Sigmoid colon (tissue), 6 donors: ENCODE measurements at regions not wholly inside any gene's neighbourhood (a gene's known extent, or its start where the extent isn't known, plus 50 kb on each side); places are given as distances from the start of the nearest gene placed in this dataset.

ENCODE experiments used
- DNase-seq: peaks from one replicate; pipeline ENCODE4 v3.0.0-alpha.2; 2019
- H3K27ac ChIP-seq, 4 donors: fragments of 200-600 bp; sonication (generic); one replicate each; pipeline ENCODE4 v1.5.1; 2016 to 2019; ENCODE audit warnings: mild to moderate bottlenecking in 1 of 4
- H3K27me3 ChIP-seq, 3 donors: fragments of 200-600 bp; sonication (generic); one replicate each; pipeline ENCODE4 v1.5.1; 2019; ENCODE audit warnings: mild to moderate bottlenecking in 1 of 3
- H3K36me3 ChIP-seq, 4 donors: fragments of 200-600 bp; sonication (generic); one replicate each; pipeline ENCODE4 v1.5.1; 2016 to 2019
- H3K4me1 ChIP-seq, 4 donors: fragments of 200-600 bp; sonication (generic); one replicate each; pipeline ENCODE4 v1.5.1; 2017 to 2019
- H3K4me3 ChIP-seq, 4 donors: fragments of 200-600 bp; sonication (generic); one replicate each; pipeline ENCODE4 v1.5.1; 2017 to 2019; ENCODE audit warnings: mild to moderate bottlenecking in 2 of 4, moderate library complexity in 1 of 4
- H3K9me3 ChIP-seq, 4 donors: fragments of 200-600 bp in 3 of 4; sonication (generic) in 3 of 4; one replicate each; pipeline versions ENCODE4 v1.5.1 to v1.6.1; 2013 to 2019
- CTCF ChIP-seq, 4 experiments: fragments of 450-650 bp in 3 of 4; fragments of 200-600 bp in 1 of 4; IDR thresholded peaks; one replicate each; pipeline ENCODE4 v1.5.1; 2016 to 2019; ENCODE audit warnings: antibody characterized with exemption in 4 of 4, mild to moderate bottlenecking in 3 of 4, moderate library complexity in 2 of 4
- EP300 ChIP-seq, 4 donors: sonication (generic); formaldehyde crosslinking; IDR thresholded peaks; one replicate each; pipeline ENCODE4 v1.6.1; 2017; ENCODE audit warnings: antibody characterized with exemption in 4 of 4
- POLR2A ChIP-seq, 2 donors: fragments of 450-650 bp; IDR thresholded peaks; one replicate each; pipeline ENCODE4 v1.6.1; 2016; ENCODE audit warnings: antibody characterized with exemption in 2 of 2, mild to moderate bottlenecking in 2 of 2, moderate library complexity in 2 of 2
- POLR2AphosphoS5 ChIP-seq, 4 donors: sonication (generic); formaldehyde crosslinking; IDR thresholded peaks; one replicate each; pipeline ENCODE4 v1.6.1; 2017; ENCODE audit warnings: antibody characterized with exemption in 4 of 4
- WGBS, 2 donors: extraction: QIAGEN DNeasy Blood & Tissue Kit; methylation state at CpG; one replicate each; pipeline ENCODE4 v1.1.7; 2013; 5-methylcytosine and 5-hydroxymethylcytosine counted together
- intact Hi-C: fragments of 100-400 bp; cut with DNase I; formaldehyde crosslinking; loops from one replicate; pipeline ENCODE4 v1.15.1; 2023
- donor health status: healthy with polysubstance abuse.
- donor health status: healthy.

DNA sequence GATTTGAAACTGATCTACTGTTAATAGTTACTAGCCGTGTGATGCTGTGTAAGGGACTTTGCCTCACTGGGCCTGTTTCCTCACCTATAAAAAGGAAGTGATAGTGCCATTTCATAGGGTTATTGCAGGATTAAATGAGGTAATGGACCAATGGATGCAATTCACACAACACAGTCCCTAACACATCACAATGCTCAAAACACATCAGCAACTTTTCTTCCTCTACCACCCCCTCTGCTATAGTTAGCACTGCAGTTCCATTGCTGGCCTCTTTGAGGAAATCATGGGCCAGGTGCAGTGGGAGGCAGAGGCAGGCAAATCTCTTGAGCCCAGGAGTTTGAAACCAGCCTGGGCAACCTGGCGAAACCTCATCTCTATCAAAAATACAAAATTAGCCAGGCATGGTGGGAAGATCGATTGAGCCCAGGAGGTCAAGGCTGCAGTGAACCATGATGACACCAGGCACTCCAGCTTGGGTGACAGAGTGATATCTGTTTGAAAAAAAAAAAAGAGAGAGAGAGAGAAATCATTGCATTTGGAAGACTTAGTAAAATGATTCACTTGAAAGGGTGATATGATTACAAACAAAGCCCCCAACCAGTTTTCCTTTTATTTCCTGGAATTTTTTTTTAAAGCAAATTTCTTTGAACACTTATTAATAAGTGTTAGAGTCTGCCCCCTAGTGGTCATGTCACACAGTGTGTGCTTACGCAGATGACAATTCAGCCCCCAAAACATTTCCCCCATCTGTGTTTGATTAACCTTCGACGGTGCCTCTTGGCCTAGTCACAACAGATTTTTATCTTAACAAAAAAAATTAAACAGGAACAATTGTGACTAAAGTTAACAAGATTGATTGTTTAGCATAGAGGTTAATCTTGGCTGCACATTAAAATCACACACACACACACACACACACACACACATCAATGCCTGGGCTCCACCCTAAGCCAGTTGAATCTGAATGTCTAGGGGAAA lies 88.6 kb upstream of the BCL11A start:
- intact Hi-C loops, result no loop called here
- Histone ChIP-seq H3K9me3 (no peaks in the 10 kb centered on the region), H3K4me1 (peaks cover 0 to 5% (median 2%) of the 10 kb centered on the region in 4 donors), H3K4me3 (no peak overlapping the region), H3K27me3 (no peaks in the 10 kb centered on the region), H3K27ac (no peak overlapping the region), H3K36me3 (no peaks in the 10 kb centered on the region)
- DNase-seq, result no peak
- TF ChIP-seq CTCF (IDR thresholded peaks at IDR 0.05), result peak in 2 of 4 experiments; percentile 21 to 45
- TF ChIP-seq POLR2A (IDR thresholded peaks at IDR 0.05), result no peak
- WGBS, 2 donors, result 33 to 38% methylated on average over 6 of the region's 6 CpGs

DNA sequence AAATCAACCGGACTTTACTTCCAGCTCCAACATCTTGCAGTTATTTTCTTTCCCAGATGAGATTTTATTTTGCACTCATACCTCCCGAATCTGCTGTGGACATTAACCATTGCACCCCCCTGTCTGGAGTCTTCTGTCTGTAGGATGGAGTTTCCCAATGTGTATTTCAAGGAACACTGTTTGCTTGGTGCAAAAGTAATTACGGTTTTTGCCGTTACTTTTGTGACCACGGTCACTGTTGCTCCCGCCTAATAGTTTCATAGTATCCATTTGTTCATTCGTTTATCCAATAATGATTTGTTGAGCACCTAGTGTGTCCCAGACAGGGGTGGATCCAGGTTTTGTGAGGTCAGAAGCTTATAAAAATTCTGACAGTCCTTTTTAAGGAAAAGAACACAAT lies 90.3 kb upstream of the BCL11A start:
- no peaks in the 10 kb centered on the region for H3K9me3 ChIP-seq
- no peak overlapping the region for H3K4me3 ChIP-seq
- H3K36me3 ChIP-seq, result no peaks in the 10 kb centered on the region
- no peak for DNase-seq
- no peak for TF ChIP-seq EP300 (IDR thresholded peaks at IDR 0.05)
- no peak for TF ChIP-seq POLR2A (IDR thresholded peaks at IDR 0.05)
- no peak for TF ChIP-seq POLR2AphosphoS5 (IDR thresholded peaks at IDR 0.05)
- TF ChIP-seq CTCF (IDR thresholded peaks at IDR 0.05), result no peak
- peaks cover 0 to 5% (median 2%) of the 10 kb centered on the region in 4 donors for H3K4me1 ChIP-seq
- H3K27me3 ChIP-seq, result peaks cover 0 to 4% (median 0%) of the 10 kb centered on the region in 3 donors
- WGBS, 2 donors, result 73 to 91% methylated on average over 7 of the region's 7 CpGs
- no peak overlapping the region for H3K27ac ChIP-seq
- intact Hi-C loops, result no loop called here

DNA sequence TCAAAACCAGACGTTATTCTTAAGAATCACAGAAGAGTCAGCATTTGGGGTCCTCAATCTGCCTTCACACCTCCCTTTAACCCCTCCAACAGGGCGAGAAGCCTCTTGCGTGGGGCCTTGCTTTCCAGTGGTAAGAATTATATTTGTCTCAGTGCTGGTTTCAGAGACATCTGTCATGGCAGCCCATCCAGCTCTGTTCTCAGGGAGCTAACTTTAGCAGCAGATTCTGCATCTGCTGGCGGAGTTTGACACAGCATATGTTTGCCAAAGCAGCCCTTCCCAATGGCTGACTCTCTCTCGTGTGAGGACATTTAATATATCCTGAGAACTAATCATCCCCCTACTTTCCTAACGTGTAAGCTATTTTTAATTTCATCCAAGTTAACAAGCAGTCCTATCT lies 91.5 kb upstream of the BCL11A start:
- no peak for DNase-seq
- H3K27ac ChIP-seq, result no peak overlapping the region
- intact Hi-C loops, result no loop called here
- H3K4me3 ChIP-seq, result no peak overlapping the region
- TF ChIP-seq CTCF (IDR thresholded peaks at IDR 0.05) (no peak), POLR2A (IDR thresholded peaks at IDR 0.05) (no peak), EP300 (IDR thresholded peaks at IDR 0.05) (no peak), POLR2AphosphoS5 (IDR thresholded peaks at IDR 0.05) (no peak)
- H3K27me3 ChIP-seq, result peaks cover 0 to 4% (median 0%) of the 10 kb centered on the region in 3 donors
- 75 to 83% methylated on average over 6 of the region's 6 CpGs for whole genome bisulfite sequencing, 2 donors
- H3K4me1 ChIP-seq, result peaks cover 0 to 5% (median 2%) of the 10 kb centered on the region in 4 donors
- no peaks in the 10 kb centered on the region for H3K36me3 ChIP-seq
- no peaks in the 10 kb centered on the region for H3K9me3 ChIP-seq

- H3K36me3 ChIP-seq, result no peaks in the 10 kb centered on the region
- TF ChIP-seq POLR2A (IDR thresholded peaks at IDR 0.05) (no peak), CTCF (IDR thresholded peaks at IDR 0.05) (no peak), EP300 (IDR thresholded peaks at IDR 0.05) (no peak), POLR2AphosphoS5 (IDR thresholded peaks at IDR 0.05) (no peak)
- intact Hi-C loops, result no loop called here
- H3K4me1 ChIP-seq, result peaks cover 0 to 5% (median 2%) of the 10 kb centered on the region in 4 donors
- peaks cover 0 to 4% (median 0%) of the 10 kb centered on the region in 3 donors for H3K27me3 ChIP-seq
- no peak overlapping the region for H3K27ac ChIP-seq
- H3K4me3 ChIP-seq, result no peak overlapping the region
- WGBS, 2 donors, result 15 to 61% methylated on average over 5 of the region's 5 CpGs
- no peak for DNase-seq
- no peaks in the 10 kb centered on the region for H3K9me3 ChIP-seq
Observed at GRCh38 chr2:60648191-60648590, 94.7 kb upstream of the BCL11A start.
